22Rv1 (cell line): ENCODE measurements at regions not wholly inside any gene's neighbourhood (a gene's known extent, or its start where the extent isn't known, plus 50 kb on each side); places are given as distances from the start of the nearest gene placed in this dataset.

Experiments used
- ZFX ChIP-seq: fragments of 450-650 bp; IDR thresholded peaks from 2 replicates; pipeline ENCODE4 v1.6.1; 2017; ENCODE audit warnings: antibody characterized with exemption, borderline replicate concordance
- TF ChIP-seq, protein P1 (sequence below): fragments of 450-650 bp; IDR thresholded peaks from 2 replicates; pipeline ENCODE4 v1.5.1; 2017; ENCODE audit warnings: mild to moderate bottlenecking

DNA sequence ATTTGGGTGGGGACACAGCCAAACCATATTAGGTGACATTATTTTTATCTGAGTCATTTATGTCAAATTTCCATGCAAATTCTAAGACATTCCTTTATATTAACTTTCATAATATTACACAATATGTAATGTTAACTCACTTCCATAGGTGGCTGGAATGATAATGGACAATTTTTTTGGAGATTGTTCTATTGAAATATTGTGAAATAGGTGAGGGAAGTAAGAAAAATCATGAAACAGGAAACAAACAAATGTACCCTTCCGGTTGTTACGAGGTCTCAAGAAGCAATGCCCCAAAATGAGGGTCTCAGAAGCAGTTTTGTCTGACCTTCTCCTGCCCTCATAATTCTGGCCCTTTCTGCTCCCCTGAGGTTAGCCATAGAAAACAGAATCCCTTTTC, 306.5 kb downstream of the HDGFL1 start:
- TF ChIP-seq, protein P1, sequence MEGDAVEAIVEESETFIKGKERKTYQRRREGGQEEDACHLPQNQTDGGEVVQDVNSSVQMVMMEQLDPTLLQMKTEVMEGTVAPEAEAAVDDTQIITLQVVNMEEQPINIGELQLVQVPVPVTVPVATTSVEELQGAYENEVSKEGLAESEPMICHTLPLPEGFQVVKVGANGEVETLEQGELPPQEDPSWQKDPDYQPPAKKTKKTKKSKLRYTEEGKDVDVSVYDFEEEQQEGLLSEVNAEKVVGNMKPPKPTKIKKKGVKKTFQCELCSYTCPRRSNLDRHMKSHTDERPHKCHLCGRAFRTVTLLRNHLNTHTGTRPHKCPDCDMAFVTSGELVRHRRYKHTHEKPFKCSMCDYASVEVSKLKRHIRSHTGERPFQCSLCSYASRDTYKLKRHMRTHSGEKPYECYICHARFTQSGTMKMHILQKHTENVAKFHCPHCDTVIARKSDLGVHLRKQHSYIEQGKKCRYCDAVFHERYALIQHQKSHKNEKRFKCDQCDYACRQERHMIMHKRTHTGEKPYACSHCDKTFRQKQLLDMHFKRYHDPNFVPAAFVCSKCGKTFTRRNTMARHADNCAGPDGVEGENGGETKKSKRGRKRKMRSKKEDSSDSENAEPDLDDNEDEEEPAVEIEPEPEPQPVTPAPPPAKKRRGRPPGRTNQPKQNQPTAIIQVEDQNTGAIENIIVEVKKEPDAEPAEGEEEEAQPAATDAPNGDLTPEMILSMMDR: no peak
- no peak for TF ChIP-seq ZFX
